H1 (cell line): ENCODE measurements at regions not wholly inside any gene's neighbourhood (a gene's known extent, or its start where the extent isn't known, plus 50 kb on each side); places are given as distances from the start of the nearest gene placed in this dataset.

Source experiments
- CTCF ChIA-PET: fragments of 300-600 bp; sonication (Branson Sonifier 250); formaldehyde crosslinking; loops from one replicate; lab custom pipeline; 2021; ENCODE audit not compliant: partially characterized antibody; lab: Charles Lee
- POLR2A ChIA-PET: fragments of 300-600 bp; sonication (Branson Sonifier 250); formaldehyde crosslinking; loops from one replicate; lab custom pipeline; 2021; ENCODE audit warnings: inconsistent platforms; ENCODE audit not compliant: partially characterized antibody; lab: Charles Lee
- DNase-seq, 2 experiments: peaks; one replicate each; pipeline versions ENCODE4 v3.0.0 to v3.0.0-alpha.2; 2010 to 2022; ENCODE audit warnings: low spot score in 2 of 2, low read depth in 1 of 2, mixed read lengths in 1 of 2
- FAIRE-seq: peaks from 2 replicates; lab custom pipeline; 2011; peaks lifted over from hg19 to GRCh38; lab: Jason Lieb, UNC
- H2AFZ ChIP-seq: 2 replicates; pipeline ENCODE4 v1.8.1; 2012; ENCODE audit warnings: low read length, inconsistent platforms
- H2AK5ac ChIP-seq: 2 replicates; pipeline ENCODE4 v1.6.1; 2013; ENCODE audit warnings: low read depth, low read length
- H2BK120ac ChIP-seq: replicated peaks from 2 replicates; pipeline ENCODE3; 2013; ENCODE audit warnings: low read depth, low read length, inconsistent platforms
- H2BK12ac ChIP-seq: 2 replicates; pipeline ENCODE4 v1.6.1; 2013; ENCODE audit warnings: low read depth, low read length
- H2BK15ac ChIP-seq: 2 replicates; pipeline ENCODE4 v1.6.1; 2013; ENCODE audit warnings: low read length
- H2BK20ac ChIP-seq: 2 replicates; pipeline ENCODE4 v1.6.1; 2013; ENCODE audit warnings: low read length
- H2BK5ac ChIP-seq: 2 replicates; pipeline ENCODE4 v1.6.1; 2013; ENCODE audit warnings: low read depth, low read length
- H3K14ac ChIP-seq: 2 replicates; pipeline ENCODE4 v1.6.1; 2013; ENCODE audit warnings: inconsistent platforms; ENCODE audit not compliant: insufficient read length
- H3K18ac ChIP-seq: 2 replicates; pipeline ENCODE4 v1.6.1; 2013; ENCODE audit warnings: low read length; ENCODE audit errors: extremely low read depth
- H3K23ac ChIP-seq: 2 replicates; pipeline ENCODE4 v1.6.1; 2013; ENCODE audit warnings: inconsistent platforms; ENCODE audit not compliant: insufficient read length
- H3K23me2 ChIP-seq: 2 replicates; pipeline ENCODE4 v1.6.1; 2013; ENCODE audit warnings: low read depth, low read length
- H3K27ac ChIP-seq: 2 replicates; pipeline ENCODE4 v1.6.1; 2011; ENCODE audit warnings: low read depth, low read length, inconsistent platforms
- H3K27me3 ChIP-seq, 4 experiments: replicated peaks in 1 of 4; 1 replicate in 1 of 4; 2 replicates in 3 of 4; pipeline versions ENCODE4 v1.6.1 to v1.8.1; 2011 to 2013; ENCODE audit warnings: low read length in 3 of 4, mild to moderate bottlenecking in 3 of 4, inconsistent platforms in 2 of 4, mixed read lengths in 2 of 4, moderate library complexity in 1 of 4; ENCODE audit not compliant: control insufficient read depth in 3 of 4, insufficient read depth in 3 of 4; ENCODE audit errors: extremely low read depth in 1 of 4
- H3K36me3 ChIP-seq, 4 experiments: 2 replicates each; pipeline versions ENCODE4 v1.6.1 to v1.8.1; 2011 to 2013; ENCODE audit warnings: mild to moderate bottlenecking in 4 of 4, low read length in 3 of 4, moderate library complexity in 2 of 4, control low read depth in 1 of 4, inconsistent platforms in 1 of 4; ENCODE audit not compliant: insufficient read depth in 4 of 4, control insufficient read depth in 2 of 4
- H3K4ac ChIP-seq: replicated peaks from 2 replicates; pipeline ENCODE3; 2013; ENCODE audit warnings: low read length, low read depth, mixed read lengths, inconsistent platforms; ENCODE audit not compliant: insufficient read length
- H3K4me1 ChIP-seq, 4 experiments: replicated peaks in 1 of 4; 1 replicate in 1 of 4; 2 replicates in 3 of 4; pipeline versions ENCODE4 v1.6.1 to v1.8.1; 2011 to 2013; ENCODE audit warnings: low read length in 3 of 4, inconsistent platforms in 2 of 4, mixed read lengths in 1 of 4; ENCODE audit not compliant: insufficient read depth in 4 of 4, control insufficient read depth in 3 of 4
- H3K4me2 ChIP-seq, 2 experiments: 2 replicates each; pipeline versions ENCODE4 v1.6.1 to v1.8.1; 2011 to 2013; ENCODE audit warnings: low read depth in 2 of 2, low read length in 2 of 2, control low read depth in 1 of 2, inconsistent platforms in 1 of 2, mild to moderate bottlenecking in 1 of 2; ENCODE audit not compliant: insufficient read depth in 1 of 2
- H3K4me3 ChIP-seq, 4 experiments: fragments of 200-600, 300-600 bp in 1 of 4; sonication (generic), shearing (Covaris generic), sonication (Bioruptor Twin) in 1 of 4; 2 replicates each; pipeline versions ENCODE4 v1.5.1 to v1.8.1; 2011 to 2016; ENCODE audit warnings: low read length in 4 of 4, low read depth in 3 of 4, control low read depth in 2 of 4, inconsistent platforms in 2 of 4, mild to moderate bottlenecking in 2 of 4, mixed read lengths in 1 of 4, moderate library complexity in 1 of 4; ENCODE audit not compliant: insufficient read depth in 2 of 4; ENCODE audit errors: extremely low read depth in 1 of 4
- H3K56ac ChIP-seq: replicated peaks from 2 replicates; pipeline ENCODE3; 2013; ENCODE audit warnings: low read depth, mild to moderate bottlenecking, mixed read lengths, low read length, inconsistent platforms; ENCODE audit not compliant: insufficient read length
- H3K79me1 ChIP-seq: 2 replicates; pipeline ENCODE4 v1.6.1; 2013; ENCODE audit warnings: low read depth, low read length, control low read depth
- H3K79me2 ChIP-seq, 2 experiments: 2 replicates each; pipeline versions ENCODE4 v1.6.1 to v1.8.1; 2012 to 2013; ENCODE audit warnings: low read length in 2 of 2, mild to moderate bottlenecking in 2 of 2, inconsistent platforms in 1 of 2; ENCODE audit not compliant: insufficient read depth in 2 of 2, control insufficient read depth in 1 of 2
- H3K9ac ChIP-seq, 4 experiments: replicated peaks in 1 of 4; 1 replicate in 1 of 4; 2 replicates in 3 of 4; pipeline versions ENCODE4 v1.6.1 to v1.8.1; 2011 to 2013; ENCODE audit warnings: low read depth in 3 of 4, low read length in 3 of 4, control low read depth in 2 of 4, mild to moderate bottlenecking in 2 of 4, moderate library complexity in 2 of 4, inconsistent platforms in 1 of 4; ENCODE audit errors: extremely low read depth in 1 of 4
- H3K9me3 ChIP-seq, 2 experiments: 2 replicates each; pipeline versions ENCODE4 v1.6.1 to v1.8.1; 2012 to 2013; ENCODE audit warnings: mild to moderate bottlenecking in 2 of 2, moderate library complexity in 2 of 2, control low read depth in 1 of 2, inconsistent platforms in 1 of 2, low read depth in 1 of 2, low read length in 1 of 2, mixed read lengths in 1 of 2; ENCODE audit not compliant: insufficient read depth in 2 of 2
- H4K20me1 ChIP-seq, 2 experiments: replicated peaks in 1 of 2; 2 replicates each; pipeline versions ENCODE3 to v1.8.1; 2011 to 2013; ENCODE audit warnings: inconsistent platforms in 2 of 2, low read length in 2 of 2, mild to moderate bottlenecking in 1 of 2; ENCODE audit not compliant: insufficient read depth in 2 of 2, control insufficient read depth in 1 of 2
- H4K5ac ChIP-seq: 2 replicates; pipeline ENCODE4 v1.6.1; 2013; ENCODE audit warnings: low read length, low read depth, mixed read lengths, inconsistent platforms; ENCODE audit not compliant: insufficient read length
- H4K8ac ChIP-seq: 2 replicates; pipeline ENCODE4 v1.8.0; 2013; ENCODE audit warnings: mild to moderate bottlenecking, moderate library complexity, low read length, inconsistent platforms; ENCODE audit not compliant: insufficient read depth; ENCODE audit errors: extremely low read depth
- H4K91ac ChIP-seq: replicated peaks from 2 replicates; pipeline ENCODE3; 2013; ENCODE audit warnings: low read length, mixed read lengths, inconsistent platforms; ENCODE audit not compliant: insufficient read length
- CBX8 ChIP-seq: fragments of 300-800, 300-1000 bp; sonication (generic); IDR thresholded peaks from 2 replicates; pipeline ENCODE4 v1.7.1; 2016; ENCODE audit warnings: low read depth, low read length, borderline replicate concordance
- CHD1 ChIP-seq: IDR thresholded peaks from 2 replicates; pipeline ENCODE4 v1.6.1; 2012; ENCODE audit warnings: low read depth, low read length, improper control_type of control experiment
- CTCF ChIP-seq, 3 experiments: IDR thresholded peaks; 1 replicate in 2 of 3; 2 replicates in 1 of 3; pipeline versions ENCODE4 v1.5.1 to v1.6.1; 2011; ENCODE audit warnings: low read length in 3 of 3, mild to moderate bottlenecking in 3 of 3, inconsistent platforms in 2 of 3, low read depth in 1 of 3, moderate library complexity in 1 of 3; ENCODE audit not compliant: insufficient read depth in 1 of 3; ENCODE audit errors: control extremely low read depth in 1 of 3
- EGR1 ChIP-seq: IDR thresholded peaks from 2 replicates; pipeline ENCODE4 v1.6.1; 2011; ENCODE audit warnings: low read depth, low read length, borderline replicate concordance
- JUND ChIP-seq: IDR thresholded peaks from 2 replicates; pipeline ENCODE4 v1.6.1; 2011; ENCODE audit warnings: mild to moderate bottlenecking, improper control_type of control experiment, low read length
- USF2 ChIP-seq: IDR thresholded peaks from 2 replicates; pipeline ENCODE4 v1.6.1; 2011; ENCODE audit warnings: low read length, improper control_type of control experiment
- WGBS, 2 experiments: shearing (Covaris generic) in 1 of 2; methylation state at CpG; one replicate each; pipeline versions ENCODE4 v1.1.6 to v1.1.7; 2013 to 2015; ENCODE audit warnings: low lambda C conversion rate in 2 of 2, mixed read lengths in 2 of 2, inconsistent platforms in 1 of 2, low coverage in 1 of 2, missing lambda C conversion rate in 1 of 2; ENCODE audit not compliant: insufficient replicate concordance in 2 of 2, insufficient coverage in 1 of 2, insufficient read length in 1 of 2; ENCODE audit errors: extremely low coverage in 1 of 2, missing lambda C conversion rate in 1 of 2; 5-methylcytosine and 5-hydroxymethylcytosine counted together

- 94% methylated on average over 1 of the region's 1 CpG; no CpG with 5 or more reads in 1 of the 2 experiments for WGBS, 2 experiments
- no peak for DNase-seq
These were observed 1246.2 kb downstream of the SLITRK1 start for GRCh38 chr13:82636119-82636518.

More at GRCh38 chr13:82636119-82636518, 1246.2 kb downstream of the SLITRK1 start:
- no peak overlapping the region for H3K18ac ChIP-seq
- H4K8ac ChIP-seq = no peak overlapping the region
- H3K14ac ChIP-seq = no peak overlapping the region
- no peak overlapping the region for H3K9ac ChIP-seq
- H3K79me1 ChIP-seq = no peaks in the 10 kb centered on the region
- no peaks in the 10 kb centered on the region for H4K20me1 ChIP-seq
- no peak overlapping the region for H3K4me3 ChIP-seq
- no peaks in the 10 kb centered on the region for H3K36me3 ChIP-seq
- H2AK5ac ChIP-seq = no peak overlapping the region
- no peak overlapping the region for H2BK20ac ChIP-seq
- no peak overlapping the region for H4K5ac ChIP-seq
- H2BK12ac ChIP-seq = no peak overlapping the region
- ChIA-PET CTCF (no interaction called here), POLR2A (no interaction called here)
- no peaks in the 10 kb centered on the region for H3K27me3 ChIP-seq
- no peaks in the 10 kb centered on the region for H3K23me2 ChIP-seq
- no peak overlapping the region for H4K91ac ChIP-seq
- H3K23ac ChIP-seq = no peak overlapping the region
- no peak overlapping the region for H2BK5ac ChIP-seq
- no peak overlapping the region for H2BK15ac ChIP-seq
- no peak overlapping the region for H3K4ac ChIP-seq
- H3K4me1 ChIP-seq = no peaks in the 10 kb centered on the region
- TF ChIP-seq CBX8 (no peak), EGR1 (no peak), CHD1 (no peak), CTCF (IDR thresholded peaks at IDR 0.05; ENCODE audit: control extremely low read depth in 1 of 3, insufficient read depth in 1 of 3, low read depth in 1 of 3, low read length in 3 of 3) (no peak), USF2 (no peak), JUND (no peak)
- no peaks in the 10 kb centered on the region for H3K79me2 ChIP-seq
- FAIRE-seq = no peak
- H3K27ac ChIP-seq = no peak overlapping the region
- H3K9me3 ChIP-seq = no peaks in the 10 kb centered on the region
- no peak overlapping the region for H3K56ac ChIP-seq
- H2BK120ac ChIP-seq = no peak overlapping the region
- no peak overlapping the region for H3K4me2 ChIP-seq
- no peak overlapping the region for H2AFZ ChIP-seq
